A673 (cell line): ENCODE measurements at regions not wholly inside any gene's neighbourhood (a gene's known extent, or its start where the extent isn't known, plus 50 kb on each side); places are given as distances from the start of the nearest gene placed in this dataset.

Source experiments
- CTCF ChIP-seq: fragments of 300-800, 200-600 bp; sonication (generic); conservative IDR thresholded peaks from 2 replicates; pipeline ENCODE4 v1.5.1; 2017; ENCODE audit warnings: low read depth, mild to moderate bottlenecking, antibody characterized with exemption, low read length, moderate library complexity, mixed read lengths
- EZH2 ChIP-seq: fragments of 200-600 bp; sonication (generic); IDR thresholded peaks from 2 replicates; pipeline ENCODE4 v1.6.1; 2017; ENCODE audit warnings: borderline replicate concordance, low read depth, mild to moderate bottlenecking, mixed read lengths, antibody characterized with exemption, low read length; ENCODE audit not compliant: poor library complexity, severe bottlenecking

- TF ChIP-seq CTCF: no peak
- TF ChIP-seq EZH2: no peak
Measured at GRCh38 chr9:115195912-115196311, 78.0 kb upstream of the TNC start.
